Gastroesophageal sphincter (tissue), 3 donors: ENCODE measurements at regions not wholly inside any gene's neighbourhood (a gene's known extent, or its start where the extent isn't known, plus 50 kb on each side); places are given as distances from the start of the nearest gene placed in this dataset.

Experiments
- CTCF ChIP-seq, 4 experiments: fragments of 200-600 bp in 2 of 4; fragments of 450-650 bp in 2 of 4; sonication (generic) in 1 of 4; IDR thresholded peaks; one replicate each; pipeline ENCODE4 v1.5.1; 2017 to 2019; ENCODE audit warnings: antibody characterized with exemption in 4 of 4, mild to moderate bottlenecking in 2 of 4, moderate library complexity in 2 of 4
- EP300 ChIP-seq: sonication (generic); formaldehyde crosslinking; IDR thresholded peaks from one replicate; pipeline ENCODE4 v1.6.1; 2017; ENCODE audit warnings: antibody characterized with exemption, mild to moderate bottlenecking

DNA sequence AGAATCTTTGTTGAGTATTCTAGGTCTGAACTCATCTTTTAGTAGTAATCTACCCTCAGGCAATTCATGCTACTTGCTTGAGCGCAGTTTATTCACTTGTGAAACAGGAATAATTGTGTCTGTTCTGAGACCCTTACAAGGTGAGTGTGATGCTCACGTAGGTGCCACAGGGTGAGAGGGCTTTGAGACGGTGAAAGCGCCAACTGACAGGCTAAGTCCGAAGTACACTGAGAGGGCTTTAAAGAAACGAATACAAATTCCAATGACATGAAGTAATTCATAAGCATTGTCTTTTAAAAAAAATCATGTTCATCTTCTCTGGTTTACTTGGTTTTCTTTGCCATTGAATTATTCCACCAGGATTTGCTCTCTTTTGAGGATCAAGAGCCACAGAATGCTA, 393.7 kb upstream of the RGMA start:
- TF ChIP-seq EP300 = no peak
- no peak for TF ChIP-seq CTCF (IDR thresholded peaks at IDR 0.05)
